SK-N-MC (cell line): ENCODE measurements at regions not wholly inside any gene's neighbourhood (a gene's known extent, or its start where the extent isn't known, plus 50 kb on each side); places are given as distances from the start of the nearest gene placed in this dataset.

Experiments used
- EZH2 ChIP-seq: fragments of 200-600 bp; sonication (generic); IDR thresholded peaks from one replicate; pipeline ENCODE4 v1.6.1; 2017; ENCODE audit warnings: antibody characterized with exemption
- POLR2AphosphoS5 ChIP-seq: IDR thresholded peaks from 2 replicates; pipeline ENCODE4 v1.6.1; 2012; ENCODE audit warnings: mild to moderate bottlenecking, low read depth, low read length, borderline replicate concordance

DNA sequence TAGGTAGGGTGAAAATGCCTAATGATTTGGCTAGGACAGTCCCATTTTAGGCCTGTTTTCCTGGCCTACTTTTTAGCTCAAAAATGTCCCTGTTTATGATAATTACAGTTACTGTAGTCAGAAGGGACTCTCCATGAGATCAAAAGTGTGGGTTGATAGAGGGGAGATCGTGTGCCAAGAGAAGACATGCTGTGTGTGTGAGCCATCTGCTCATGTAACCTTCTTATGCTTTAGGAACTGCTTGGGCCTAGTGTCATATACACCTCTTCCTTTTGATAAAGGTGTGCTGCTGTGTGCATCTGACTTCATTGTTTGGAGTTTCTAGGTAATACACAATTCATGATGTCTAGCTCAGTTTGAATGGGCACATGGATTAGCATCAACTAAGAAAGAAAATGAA, 786.5 kb downstream of the PDCD6IP start:
- TF ChIP-seq EZH2 (no peak), POLR2AphosphoS5 (no peak)
